HG03521 (cell line): ENCODE measurements at regions not wholly inside any gene's neighbourhood (a gene's known extent, or its start where the extent isn't known, plus 50 kb on each side); places are given as distances from the start of the nearest gene placed in this dataset.
"Not testable (repeated sequence)": the region's sequence is repeated elsewhere in the genome, so short reads cannot be mapped to it uniquely, and the experiment has no call there.

Experiments used
- ATAC-seq: cut with Tn5 transposase; IDR thresholded peaks from one replicate; pipeline ENCODE4 v1.9.1; 2021; ENCODE audit warnings: mild to moderate bottlenecking, moderate library complexity; ENCODE audit not compliant: unreplicated experiment

DNA sequence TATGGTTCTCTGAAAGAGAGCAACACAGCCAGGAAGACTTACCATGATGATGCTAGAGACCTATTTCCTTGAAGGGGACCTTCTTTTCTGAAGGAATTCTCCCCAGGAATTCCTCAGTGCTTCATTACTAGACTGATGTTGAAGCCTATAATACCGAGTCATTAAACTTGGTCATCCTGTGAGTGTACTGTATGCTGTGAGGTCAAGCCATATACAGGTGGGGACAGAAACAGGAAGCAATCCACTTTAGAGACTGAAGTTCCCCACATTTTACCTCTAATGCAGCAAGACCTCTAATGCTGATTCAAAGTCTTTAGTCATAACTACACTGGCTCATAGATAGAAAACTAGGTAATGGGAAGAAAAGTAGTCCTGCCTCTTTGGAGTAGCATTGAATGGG is 77.1 kb upstream of the RASEF start:
- ATAC-seq: no peak

DNA sequence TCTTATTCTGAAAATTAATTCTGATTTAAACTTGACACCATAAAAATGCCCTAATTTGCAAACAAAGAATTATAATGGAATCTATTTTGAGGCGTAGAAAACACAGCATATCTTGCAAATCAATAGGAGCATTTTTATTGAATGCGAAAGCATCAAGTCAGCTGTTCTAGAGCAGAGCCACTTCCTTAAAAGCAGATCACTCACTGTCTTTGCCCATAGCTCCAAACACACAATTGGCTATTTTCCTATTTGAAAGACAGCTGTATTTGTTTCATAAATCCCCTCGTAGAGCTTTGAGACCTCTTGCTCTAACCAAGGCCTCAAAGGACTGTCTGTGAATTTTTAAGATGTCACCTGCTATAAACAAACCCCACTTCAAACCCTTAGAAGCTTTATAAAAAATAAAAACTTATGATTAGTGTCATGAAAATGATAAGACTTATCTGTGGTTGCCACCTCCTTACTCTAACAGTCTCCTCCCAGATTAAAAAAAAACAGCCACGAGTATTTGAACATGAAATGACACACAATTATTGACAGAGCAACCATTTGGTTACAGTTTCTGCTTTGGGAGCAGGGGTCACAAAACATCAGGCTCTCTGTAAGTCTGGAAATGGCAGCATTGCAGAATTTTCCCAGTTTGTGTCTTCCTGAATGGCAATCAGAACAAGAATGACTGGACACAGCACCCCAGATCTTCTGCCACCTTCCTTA is 75.6 kb upstream of the RASEF start:
- ATAC-seq: no peak

DNA sequence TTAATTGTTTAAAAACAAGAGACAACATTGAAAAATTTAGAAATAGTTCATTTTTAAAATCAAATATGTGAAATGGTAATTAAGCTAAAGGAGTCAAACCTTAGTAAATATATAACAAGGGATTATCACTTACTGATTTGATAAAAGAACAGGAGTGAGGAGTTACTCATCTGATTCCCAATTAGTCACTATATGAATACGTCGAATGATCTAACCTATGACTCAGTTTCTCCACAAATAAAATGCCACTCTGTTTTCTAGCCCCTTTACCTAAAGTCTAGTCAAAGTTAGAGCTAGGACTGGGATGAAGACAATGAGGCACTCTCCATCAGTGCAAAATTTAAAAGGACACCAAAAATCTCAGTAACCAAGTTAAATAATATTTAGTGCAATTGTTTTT is 70.4 kb upstream of the RASEF start:
- ATAC-seq: no peak

DNA sequence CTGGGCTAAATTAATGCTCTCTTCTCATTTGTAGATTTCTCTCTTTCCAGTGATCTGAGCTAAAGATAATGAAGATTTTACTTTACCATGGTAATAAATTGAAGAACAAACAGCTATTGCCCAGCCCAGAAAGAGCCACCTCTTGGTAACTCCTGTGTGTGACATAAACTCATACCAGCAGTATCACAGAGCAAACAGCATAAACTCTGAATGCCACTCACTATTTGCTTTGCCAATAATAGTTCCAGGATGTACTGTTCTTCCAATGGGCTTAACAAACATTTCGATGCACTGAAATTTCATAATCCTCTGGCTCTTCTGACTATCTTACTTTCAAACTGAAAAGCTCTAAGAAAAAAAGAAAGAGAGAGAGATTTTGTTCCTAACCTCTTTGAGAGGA is 69.8 kb upstream of the RASEF start:
- no peak for ATAC-seq

DNA sequence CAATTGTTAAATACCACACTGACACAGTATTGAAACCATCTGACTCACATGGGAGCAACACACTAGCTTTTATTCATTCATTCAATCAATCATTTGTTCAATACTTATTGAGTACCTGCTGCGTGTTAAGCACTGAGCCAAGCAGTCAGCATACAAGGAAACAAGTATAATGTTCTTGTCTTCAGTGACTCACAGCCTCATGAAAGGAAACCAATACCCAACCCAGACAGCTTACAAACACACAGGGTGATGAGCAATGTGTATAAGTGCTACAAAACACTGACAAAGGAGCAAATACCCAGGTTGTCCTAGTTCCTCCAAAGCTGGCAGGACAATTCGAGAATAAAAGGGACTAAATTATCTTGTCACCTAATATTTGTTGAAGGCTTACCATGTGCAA is 67.6 kb upstream of the RASEF start:
- ATAC-seq: no peak

DNA sequence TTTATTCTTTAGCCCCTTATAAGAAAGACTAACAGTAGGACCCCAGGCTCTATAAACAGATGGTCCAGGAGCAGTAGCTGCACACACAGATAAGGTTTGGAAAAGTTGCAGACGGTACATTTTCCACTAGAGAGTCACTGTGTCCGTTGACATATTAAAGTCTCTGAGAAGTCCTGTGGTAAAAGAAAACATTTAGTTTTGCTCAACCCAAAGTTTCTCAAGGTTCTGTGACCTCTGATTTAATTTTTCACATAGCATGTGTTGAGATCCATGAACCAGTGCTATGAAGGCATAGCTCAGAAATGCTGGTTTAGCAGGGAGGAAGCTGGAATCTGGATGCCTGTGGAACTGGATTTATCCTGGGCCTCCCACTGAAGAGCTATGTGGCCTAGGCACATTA is 62.7 kb upstream of the RASEF start:
- no peak for ATAC-seq

DNA sequence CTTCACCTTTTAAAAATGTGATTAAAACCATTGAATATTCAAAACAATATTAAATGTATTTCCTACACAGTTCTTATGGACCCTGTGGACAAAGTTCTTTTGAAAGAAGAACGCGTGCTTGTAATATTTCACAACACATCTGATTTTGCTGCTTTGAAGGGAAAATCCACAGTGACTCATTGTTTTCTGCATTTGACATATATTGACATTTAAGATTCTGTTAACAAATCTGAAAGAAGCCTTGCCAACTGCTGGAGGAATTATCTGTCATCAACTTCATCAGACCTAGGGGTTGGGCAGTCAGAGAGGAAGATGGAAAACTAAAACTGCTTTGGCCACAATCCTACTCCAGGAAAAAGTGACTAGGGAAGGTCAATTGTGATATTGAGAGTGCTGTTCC is 56.9 kb upstream of the RASEF start:
- ATAC-seq: no peak

DNA sequence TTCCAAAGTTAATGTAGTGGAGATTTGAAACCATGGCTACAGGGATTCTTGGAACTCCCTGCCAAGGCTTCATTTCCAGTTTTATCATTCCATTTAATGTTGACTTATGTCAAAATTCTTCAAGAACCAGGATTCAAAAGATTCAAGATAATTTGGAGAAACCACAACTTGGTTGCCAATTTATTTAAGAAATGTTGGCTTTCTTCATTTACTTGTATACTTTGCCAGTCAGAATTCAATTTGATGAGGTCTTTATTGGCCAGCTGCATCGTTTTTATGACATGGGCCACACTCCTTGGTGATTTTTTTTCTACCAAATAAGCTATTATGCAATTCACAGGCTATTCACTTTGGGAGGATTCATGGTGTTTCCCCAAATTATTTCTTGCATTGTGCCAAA is 53.1 kb upstream of the RASEF start:
- no peak for ATAC-seq

DNA sequence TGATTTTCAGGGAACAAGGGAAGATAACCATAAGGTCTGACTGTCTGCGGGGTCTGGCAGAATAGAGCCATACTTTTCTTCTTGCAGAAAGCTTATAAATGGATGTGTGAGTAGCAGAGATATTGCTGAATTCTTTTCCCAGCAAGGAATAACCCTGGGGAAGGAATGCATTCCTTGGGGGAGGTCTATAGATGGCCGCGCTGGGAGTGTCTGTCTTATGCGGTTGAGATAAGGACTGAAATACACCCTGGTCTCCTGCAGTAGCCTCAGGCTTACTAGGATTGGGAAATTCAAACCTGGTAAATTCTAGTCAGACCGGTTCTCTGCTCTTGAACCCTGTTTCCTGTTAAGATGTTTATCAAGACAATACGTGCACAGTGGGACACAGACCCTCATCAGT is 50.5 kb upstream of the RASEF start:
- not testable (repeated sequence) for ATAC-seq
